Amniotic epithelial cell (primary cell): ENCODE measurements at regions not wholly inside any gene's neighbourhood (a gene's known extent, or its start where the extent isn't known, plus 50 kb on each side); places are given as distances from the start of the nearest gene placed in this dataset.

Experiments used
- DNase-seq: peaks from one replicate; pipeline ENCODE4 v3.0.0-alpha.2; 2010; ENCODE audit warnings: low read depth

GRCh38 chr18:38606841-38607240 lies 1041.2 kb upstream of the CELF4 start:
- no peak for DNase-seq

GRCh38 chr18:38602341-38602740 lies 1036.7 kb upstream of the CELF4 start:
- DNase-seq = no peak

GRCh38 chr18:38587571-38587970 lies 1022.0 kb upstream of the CELF4 start:
- DNase-seq = no peak

- DNase-seq = no peak
Observed at GRCh38 chr18:38586327-38586726, 1020.7 kb upstream of the CELF4 start.

GRCh38 chr18:38579764-38580163 lies 1014.2 kb upstream of the CELF4 start:
- DNase-seq = no peak

- no peak for DNase-seq
Observed at GRCh38 chr18:38576916-38577315, 1011.3 kb upstream of the CELF4 start.

- DNase-seq = no peak
Observed at GRCh38 chr18:38576349-38576748, 1010.8 kb upstream of the CELF4 start.

GRCh38 chr18:38575648-38576047 lies 1010.0 kb upstream of the CELF4 start:
- DNase-seq = no peak

- no peak for DNase-seq
Observed at GRCh38 chr18:38575023-38575422, 1009.4 kb upstream of the CELF4 start.

- no peak for DNase-seq
Observed at GRCh38 chr18:38572554-38573111, 1007.0 kb upstream of the CELF4 start.

GRCh38 chr18:38571651-38572050 lies 1006.1 kb upstream of the CELF4 start:
- no peak for DNase-seq

- DNase-seq = no peak
Observed at GRCh38 chr18:38565513-38565912, 999.9 kb upstream of the CELF4 start.

GRCh38 chr18:38563396-38563980 lies 997.9 kb upstream of the CELF4 start:
- no peak for DNase-seq

GRCh38 chr18:38557006-38557405 lies 991.4 kb upstream of the CELF4 start:
- DNase-seq = no peak

- no peak for DNase-seq
Observed at GRCh38 chr18:38552732-38553321, 987.2 kb upstream of the CELF4 start.

- DNase-seq = no peak
Observed at GRCh38 chr18:38551881-38552280, 986.3 kb upstream of the CELF4 start.

GRCh38 chr18:38545071-38545470 lies 979.5 kb upstream of the CELF4 start:
- DNase-seq = no peak

GRCh38 chr18:38539856-38540255 lies 974.3 kb upstream of the CELF4 start:
- DNase-seq = no peak

- no peak for DNase-seq
Observed at GRCh38 chr18:38539371-38539770, 973.8 kb upstream of the CELF4 start.

- no peak for DNase-seq
Observed at GRCh38 chr18:38534073-38534472, 968.5 kb upstream of the CELF4 start.

GRCh38 chr18:38526922-38527321 lies 961.3 kb upstream of the CELF4 start:
- DNase-seq = no peak

- no peak for DNase-seq
Observed at GRCh38 chr18:38525039-38525438, 959.4 kb upstream of the CELF4 start.

- DNase-seq = no peak
Observed at GRCh38 chr18:38520786-38521185, 955.2 kb upstream of the CELF4 start.

- no peak for DNase-seq
Observed at GRCh38 chr18:38502539-38502938, 936.9 kb upstream of the CELF4 start.
